Amniotic epithelial cell (primary cell): ENCODE measurements at regions not wholly inside any gene's neighbourhood (a gene's known extent, or its start where the extent isn't known, plus 50 kb on each side); places are given as distances from the start of the nearest gene placed in this dataset.
A peak's percentile ranks its signal among the peaks of the same experiment; 100 is the strongest.

Experiments
- DNase-seq: peaks from one replicate; pipeline ENCODE4 v3.0.0-alpha.2; 2010; ENCODE audit warnings: low read depth

GRCh38 chr14:38762845-38763244, 340.2 kb downstream of the SEC23A start:
- DNase-seq: no peak

- DNase-seq: no peak
These were observed 340.6 kb downstream of the SEC23A start for GRCh38 chr14:38762426-38762825.

GRCh38 chr14:38761033-38761432, 342.0 kb downstream of the SEC23A start:
- no peak for DNase-seq

GRCh38 chr14:38758661-38759060, 344.4 kb downstream of the SEC23A start:
- DNase-seq: no peak

- DNase-seq: peak; percentile 19
These were observed 348.0 kb downstream of the SEC23A start for GRCh38 chr14:38755036-38755435.

GRCh38 chr14:38752750-38753149, 350.3 kb downstream of the SEC23A start:
- DNase-seq: no peak

GRCh38 chr14:38752341-38752740, 350.7 kb downstream of the SEC23A start:
- DNase-seq: no peak

- DNase-seq: no peak
These were observed 351.6 kb downstream of the SEC23A start for GRCh38 chr14:38751459-38751858.

- DNase-seq: no peak
These were observed 353.1 kb downstream of the SEC23A start for GRCh38 chr14:38749936-38750335.

GRCh38 chr14:38745861-38746260, 357.2 kb downstream of the SEC23A start:
- DNase-seq: no peak

GRCh38 chr14:38743966-38744584, 359.0 kb downstream of the SEC23A start:
- DNase-seq: no peak

- DNase-seq: no peak
These were observed 365.2 kb downstream of the SEC23A start for GRCh38 chr14:38737686-38738407.

- no peak for DNase-seq
These were observed 368.0 kb downstream of the SEC23A start for GRCh38 chr14:38735005-38735404.

- DNase-seq: no peak
These were observed 371.1 kb downstream of the SEC23A start for GRCh38 chr14:38731962-38732361.

- DNase-seq: no peak
These were observed 372.6 kb downstream of the SEC23A start for GRCh38 chr14:38730420-38730819.

- DNase-seq: no peak
These were observed 375.3 kb downstream of the SEC23A start for GRCh38 chr14:38727731-38728130.

GRCh38 chr14:38724621-38725020, 378.4 kb downstream of the SEC23A start:
- no peak for DNase-seq

- no peak for DNase-seq
These were observed 379.1 kb downstream of the SEC23A start for GRCh38 chr14:38723959-38724358.

- no peak for DNase-seq
These were observed 379.8 kb downstream of the SEC23A start for GRCh38 chr14:38723277-38723676.

- peak; percentile 51 for DNase-seq
These were observed 381.1 kb downstream of the SEC23A start for GRCh38 chr14:38721822-38722431.

- DNase-seq: no peak
These were observed 384.5 kb downstream of the SEC23A start for GRCh38 chr14:38718519-38718918.

GRCh38 chr14:38716926-38717325, 386.1 kb downstream of the SEC23A start:
- DNase-seq: no peak

GRCh38 chr14:38710881-38711280, 392.2 kb downstream of the SEC23A start:
- DNase-seq: no peak
